HG03460 (cell line): ENCODE measurements at regions not wholly inside any gene's neighbourhood (a gene's known extent, or its start where the extent isn't known, plus 50 kb on each side); places are given as distances from the start of the nearest gene placed in this dataset.

Experiments
- ATAC-seq: cut with Tn5 transposase; IDR thresholded peaks from one replicate; pipeline ENCODE4 v1.9.1; 2021; ENCODE audit not compliant: unreplicated experiment

DNA sequence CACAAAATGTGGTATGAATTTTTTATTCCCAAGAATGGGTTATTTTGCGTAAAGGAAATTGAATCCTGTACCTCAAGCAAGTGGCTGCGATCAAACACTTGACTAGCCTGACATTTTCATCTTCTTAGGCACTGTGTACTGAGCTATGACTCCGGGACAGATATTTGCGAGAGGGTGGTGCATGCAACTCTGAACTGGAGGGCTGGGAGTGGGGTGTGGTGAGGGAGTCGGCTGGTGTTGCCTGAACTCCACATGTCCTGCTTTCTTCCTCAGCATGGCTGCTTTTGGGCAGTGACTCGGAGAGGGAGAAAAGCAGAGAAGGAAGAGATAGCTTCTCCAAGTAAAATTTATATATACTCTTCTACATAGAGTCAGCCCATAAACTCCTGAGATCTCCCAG lies 68.5 kb upstream of the GATB start:
- no peak for ATAC-seq

- ATAC-seq, result no peak
Measured at GRCh38 chr4:151824656-151825055, 63.8 kb upstream of the GATB start.

- ATAC-seq, result no peak
Measured at GRCh38 chr4:151822331-151822730, 61.5 kb upstream of the GATB start.

DNA sequence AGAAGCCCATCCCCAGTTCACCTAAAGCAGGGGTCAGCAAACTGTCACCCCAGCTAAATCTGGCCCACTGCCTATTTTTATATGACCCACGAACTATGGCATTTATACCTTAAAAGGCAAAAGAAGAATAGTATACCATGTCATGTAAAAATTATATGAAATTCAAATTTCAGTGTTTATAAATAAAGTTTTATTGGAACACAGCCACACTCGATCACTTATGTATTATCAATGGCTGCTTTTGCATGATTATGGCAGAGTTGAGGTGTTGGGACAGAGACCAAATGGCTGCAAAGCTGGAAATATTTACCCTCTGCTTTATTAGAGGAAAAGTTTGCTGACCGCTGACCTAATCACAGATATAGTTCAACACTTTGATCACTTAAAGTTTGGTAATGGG lies 59.2 kb upstream of the GATB start:
- ATAC-seq, result no peak

- no peak for ATAC-seq
Measured at GRCh38 chr4:151811403-151811802, 50.6 kb upstream of the GATB start.
